ENCODE measurements at regions not wholly inside any gene's neighbourhood (a gene's known extent, or its start where the extent isn't known, plus 50 kb on each side); places are given as distances from the start of the nearest gene placed in this dataset.

DNA sequence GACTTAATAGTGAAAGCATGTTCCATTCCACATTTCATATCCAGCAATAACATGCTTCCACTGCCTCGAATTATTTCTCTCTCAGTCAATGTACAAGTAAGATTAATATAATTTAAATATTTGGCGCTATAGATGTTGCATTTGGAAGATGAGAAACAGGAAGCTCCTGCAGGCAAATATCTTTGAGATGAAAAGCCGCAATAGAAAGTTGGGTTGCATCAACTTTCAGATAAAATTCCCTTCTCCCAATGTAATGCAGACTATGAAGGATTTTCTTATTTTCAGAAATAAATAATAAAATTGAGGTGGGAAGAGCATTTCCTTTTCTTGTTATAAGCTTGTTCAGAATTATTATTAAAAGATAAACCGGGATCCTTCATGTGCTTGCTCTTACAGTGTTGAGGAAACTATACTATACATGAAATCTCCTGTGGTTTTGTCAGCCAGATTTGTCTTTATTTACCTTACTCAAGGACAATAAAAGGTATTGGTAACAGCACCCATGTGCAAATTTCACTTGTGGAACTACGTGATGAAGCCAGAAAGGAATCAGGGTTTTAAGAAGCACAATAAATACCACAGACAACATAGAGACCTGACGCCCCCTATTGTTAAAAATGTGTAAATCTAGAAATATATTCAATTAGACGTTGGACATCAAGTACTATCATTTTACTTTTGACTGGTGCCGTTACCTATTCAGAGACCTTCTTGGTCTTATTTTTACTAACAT lies 307.0 kb downstream of the ARPP21 start:
- Histone ChIP-seq H3K4me3 (IDR thresholded peaks at IDR 0.05; ENCODE audit: insufficient read depth, low read depth, low read length) (no peak overlapping the region), H3K27me3 (ENCODE audit: insufficient read depth, low read depth) (no peaks in the 10 kb centered on the region), H4K20me1 (ENCODE audit: insufficient read depth) (no peaks in the 10 kb centered on the region), H3K4me1 (ENCODE audit: low read depth, poor library complexity, severe bottlenecking) (no peaks in the 10 kb centered on the region), H3K79me2 (ENCODE audit: insufficient read depth, low read depth) (no peaks in the 10 kb centered on the region), H3K36me3 (ENCODE audit: insufficient read depth) (no peaks in the 10 kb centered on the region), H3K27ac (no peak overlapping the region), H3K9ac (no peak overlapping the region), H3K4me2 (no peak overlapping the region), H2AFZ (ENCODE audit: low read depth) (no peak overlapping the region)
- TF ChIP-seq, protein P1, sequence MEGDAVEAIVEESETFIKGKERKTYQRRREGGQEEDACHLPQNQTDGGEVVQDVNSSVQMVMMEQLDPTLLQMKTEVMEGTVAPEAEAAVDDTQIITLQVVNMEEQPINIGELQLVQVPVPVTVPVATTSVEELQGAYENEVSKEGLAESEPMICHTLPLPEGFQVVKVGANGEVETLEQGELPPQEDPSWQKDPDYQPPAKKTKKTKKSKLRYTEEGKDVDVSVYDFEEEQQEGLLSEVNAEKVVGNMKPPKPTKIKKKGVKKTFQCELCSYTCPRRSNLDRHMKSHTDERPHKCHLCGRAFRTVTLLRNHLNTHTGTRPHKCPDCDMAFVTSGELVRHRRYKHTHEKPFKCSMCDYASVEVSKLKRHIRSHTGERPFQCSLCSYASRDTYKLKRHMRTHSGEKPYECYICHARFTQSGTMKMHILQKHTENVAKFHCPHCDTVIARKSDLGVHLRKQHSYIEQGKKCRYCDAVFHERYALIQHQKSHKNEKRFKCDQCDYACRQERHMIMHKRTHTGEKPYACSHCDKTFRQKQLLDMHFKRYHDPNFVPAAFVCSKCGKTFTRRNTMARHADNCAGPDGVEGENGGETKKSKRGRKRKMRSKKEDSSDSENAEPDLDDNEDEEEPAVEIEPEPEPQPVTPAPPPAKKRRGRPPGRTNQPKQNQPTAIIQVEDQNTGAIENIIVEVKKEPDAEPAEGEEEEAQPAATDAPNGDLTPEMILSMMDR (conservative IDR thresholded peaks at IDR 0.05; ENCODE audit: low read depth, low read length) = peak; percentile 48; the same call in 1 of the 2 replicates

DNA sequence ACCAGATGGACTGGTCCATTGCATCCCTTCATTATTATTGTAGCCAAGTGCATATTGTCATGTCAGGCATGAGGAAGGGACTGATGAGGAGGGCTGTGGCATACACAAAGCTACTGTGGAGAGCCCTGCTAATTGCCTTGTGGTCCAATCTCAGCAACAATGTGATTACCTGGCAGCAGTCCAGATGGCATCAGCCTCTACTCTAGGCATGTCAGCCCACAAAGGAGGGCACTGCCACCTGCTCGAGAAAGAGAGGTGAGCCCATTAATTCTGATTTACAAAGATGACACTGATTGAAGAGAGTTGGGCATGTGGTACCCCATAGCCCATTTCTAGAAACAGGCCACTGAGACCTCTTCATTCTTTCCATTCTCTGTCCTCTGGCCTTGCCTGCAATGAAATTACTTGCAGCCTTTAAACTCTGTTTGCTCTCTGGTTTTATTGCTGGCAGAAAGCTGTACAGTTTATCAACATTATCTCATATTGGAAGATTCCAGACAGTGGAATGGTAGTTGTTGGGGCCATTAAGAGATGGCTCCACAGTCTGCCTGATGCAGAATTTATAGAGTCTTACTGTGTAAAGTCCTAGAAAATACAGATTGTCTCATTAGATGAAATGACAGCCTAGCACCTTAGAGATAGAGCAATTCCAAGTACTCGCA lies 307.7 kb downstream of the ARPP21 start:
- H3K27me3 ChIP-seq (ENCODE audit: insufficient read depth, low read depth) = no peaks in the 10 kb centered on the region
- H3K79me2 ChIP-seq (ENCODE audit: insufficient read depth, low read depth) = no peaks in the 10 kb centered on the region
- TF ChIP-seq, protein P1 (conservative IDR thresholded peaks at IDR 0.05; ENCODE audit: low read depth, low read length) = no peak
- H3K27ac ChIP-seq = no peak overlapping the region
- H3K9ac ChIP-seq = no peak overlapping the region
- no peak overlapping the region for H3K4me3 ChIP-seq (IDR thresholded peaks at IDR 0.05; ENCODE audit: insufficient read depth, low read depth, low read length)
- H2AFZ ChIP-seq (ENCODE audit: low read depth) = no peak overlapping the region
- no peaks in the 10 kb centered on the region for H3K36me3 ChIP-seq (ENCODE audit: insufficient read depth)
- H4K20me1 ChIP-seq (ENCODE audit: insufficient read depth) = no peaks in the 10 kb centered on the region
- no peak overlapping the region for H3K4me2 ChIP-seq
- H3K4me1 ChIP-seq (ENCODE audit: low read depth, poor library complexity, severe bottlenecking) = no peaks in the 10 kb centered on the region

DNA sequence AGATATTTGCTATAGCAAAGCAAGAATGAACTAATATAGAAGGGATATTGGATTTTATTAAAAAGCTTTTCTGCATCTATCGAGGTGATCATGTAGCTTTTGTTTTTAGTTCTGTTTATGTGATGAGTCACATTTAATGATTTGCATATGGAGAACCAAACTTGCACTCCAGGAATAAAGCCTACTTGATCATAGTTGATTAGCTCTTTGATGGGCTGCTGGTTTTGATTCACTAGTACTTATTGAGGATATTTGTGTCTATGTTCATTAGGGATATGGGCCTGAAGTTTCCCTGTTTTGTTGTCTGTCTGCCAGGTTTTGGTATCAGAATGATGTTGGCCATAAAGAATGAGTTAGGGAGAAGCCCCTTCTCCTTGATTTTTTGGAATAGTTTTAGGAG lies 310.7 kb downstream of the ARPP21 start:
- Histone ChIP-seq H3K27me3 (ENCODE audit: insufficient read depth, low read depth) (no peaks in the 10 kb centered on the region), H3K4me3 (IDR thresholded peaks at IDR 0.05; ENCODE audit: insufficient read depth, low read depth, low read length) (no peak overlapping the region), H3K27ac (no peak overlapping the region), H2AFZ (ENCODE audit: low read depth) (no peak overlapping the region), H4K20me1 (ENCODE audit: insufficient read depth) (no peaks in the 10 kb centered on the region), H3K79me2 (ENCODE audit: insufficient read depth, low read depth) (no peaks in the 10 kb centered on the region), H3K9ac (no peak overlapping the region), H3K4me1 (ENCODE audit: low read depth, poor library complexity, severe bottlenecking) (no peaks in the 10 kb centered on the region), H3K4me2 (no peak overlapping the region), H3K36me3 (ENCODE audit: insufficient read depth) (no peaks in the 10 kb centered on the region)
- TF ChIP-seq, protein P1 (conservative IDR thresholded peaks at IDR 0.05; ENCODE audit: low read depth, low read length) = no peak

DNA sequence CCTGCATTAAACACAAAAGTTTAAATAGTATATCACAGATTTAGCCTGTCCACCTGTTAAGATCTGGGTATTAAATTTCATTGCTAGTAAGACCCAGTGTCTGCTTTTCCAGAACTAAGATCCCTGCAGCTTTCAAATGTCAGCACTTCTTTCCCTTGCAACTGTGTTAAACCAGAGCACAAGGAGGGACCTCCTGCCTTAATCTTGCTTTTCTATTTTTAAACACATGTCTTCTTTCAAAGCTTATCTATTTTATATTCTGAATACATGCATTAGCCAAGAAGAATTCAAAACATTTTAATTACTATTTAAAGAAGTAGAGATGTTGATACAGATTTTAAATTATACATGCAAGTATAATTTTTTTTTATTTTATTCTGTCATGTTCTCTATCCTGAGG lies 315.1 kb downstream of the ARPP21 start:
- H3K79me2 ChIP-seq (ENCODE audit: insufficient read depth, low read depth) = no peaks in the 10 kb centered on the region
- no peaks in the 10 kb centered on the region for H3K27me3 ChIP-seq (ENCODE audit: insufficient read depth, low read depth)
- no peaks in the 10 kb centered on the region for H3K4me1 ChIP-seq (ENCODE audit: low read depth, poor library complexity, severe bottlenecking)
- no peaks in the 10 kb centered on the region for H3K36me3 ChIP-seq (ENCODE audit: insufficient read depth)
- H2AFZ ChIP-seq (ENCODE audit: low read depth) = no peak overlapping the region
- no peak overlapping the region for H3K4me2 ChIP-seq
- no peaks in the 10 kb centered on the region for H4K20me1 ChIP-seq (ENCODE audit: insufficient read depth)
- no peak overlapping the region for H3K27ac ChIP-seq
- H3K4me3 ChIP-seq (IDR thresholded peaks at IDR 0.05; ENCODE audit: insufficient read depth, low read depth, low read length) = no peak overlapping the region
- TF ChIP-seq, protein P1 (conservative IDR thresholded peaks at IDR 0.05; ENCODE audit: low read depth, low read length) = no peak
- no peak overlapping the region for H3K9ac ChIP-seq
